AG04450 (cell line): ENCODE measurements at regions not wholly inside any gene's neighbourhood (a gene's known extent, or its start where the extent isn't known, plus 50 kb on each side); places are given as distances from the start of the nearest gene placed in this dataset.
"Not testable (repeated sequence)": the region's sequence is repeated elsewhere in the genome, so short reads cannot be mapped to it uniquely, and the experiment has no call there.

Source experiments
- CTCF ChIA-PET: fragments of 300-600, 350-600 bp; formaldehyde crosslinking; extraction: SDS; loops from one replicate; lab custom pipeline; 2022; ENCODE audit warnings: antibody characterized with exemption, inconsistent platforms; lab: Charles Lee
- POLR2A ChIA-PET: fragments of 350-600 bp; formaldehyde crosslinking; extraction: SDS; loops from one replicate; lab custom pipeline; 2021; ENCODE audit warnings: antibody characterized with exemption, inconsistent platforms; lab: Yijun Ruan, JAX
- DNase-seq: peaks from one replicate; pipeline ENCODE4 v3.0.0-alpha.2; 2011; ENCODE audit warnings: low read depth, low spot score
- H3K27ac ChIP-seq: one replicate; pipeline ENCODE4 v1.5.1; 2012; ENCODE audit warnings: low read depth, low read length, control low read depth
- H3K27me3 ChIP-seq: one replicate; pipeline ENCODE4 v1.6.0; 2012; ENCODE audit warnings: low read length; ENCODE audit not compliant: control insufficient read depth, insufficient read depth
- H3K4me3 ChIP-seq: 2 replicates; pipeline ENCODE4 v1.5.1; 2011; ENCODE audit warnings: mild to moderate bottlenecking, low read depth, low read length, control low read depth
- H3K9me3 ChIP-seq: 2 replicates; pipeline ENCODE4 v1.5.1; 2012; ENCODE audit warnings: low read length; ENCODE audit not compliant: control insufficient read depth, insufficient read depth
- TF ChIP-seq, protein P1 (sequence below): IDR thresholded peaks from 2 replicates; pipeline ENCODE4 v1.5.1; 2011; ENCODE audit warnings: low read depth, low read length, control low read depth, inconsistent platforms

DNA sequence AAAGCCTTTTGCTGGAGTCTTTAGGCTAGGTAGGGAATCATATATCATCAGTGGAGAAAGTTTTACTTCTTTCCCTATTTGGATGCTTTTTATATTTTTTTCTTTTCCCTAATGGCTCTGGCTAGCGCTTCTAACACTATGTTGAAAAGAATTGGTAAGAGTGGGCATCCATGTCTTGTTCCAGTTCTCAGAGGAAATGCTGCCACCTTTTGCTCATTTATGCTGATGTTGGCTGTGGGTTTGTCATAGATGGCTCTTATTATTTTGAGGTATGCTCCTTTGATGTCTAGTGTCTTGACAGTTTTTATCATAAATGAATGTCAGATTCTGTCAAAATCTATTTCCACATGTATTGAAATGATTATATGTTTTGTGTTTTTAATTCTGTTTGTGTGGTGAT lies 1544.1 kb downstream of the REEP3 start:
- H3K27ac ChIP-seq = no peak overlapping the region
- ChIA-PET POLR2A (no interaction called here), CTCF (no interaction called here)
- H3K4me3 ChIP-seq = no peak overlapping the region
- DNase-seq = no peak
- H3K9me3 ChIP-seq = no peaks in the 10 kb centered on the region
- H3K27me3 ChIP-seq = no peaks in the 10 kb centered on the region
- TF ChIP-seq, protein P1, sequence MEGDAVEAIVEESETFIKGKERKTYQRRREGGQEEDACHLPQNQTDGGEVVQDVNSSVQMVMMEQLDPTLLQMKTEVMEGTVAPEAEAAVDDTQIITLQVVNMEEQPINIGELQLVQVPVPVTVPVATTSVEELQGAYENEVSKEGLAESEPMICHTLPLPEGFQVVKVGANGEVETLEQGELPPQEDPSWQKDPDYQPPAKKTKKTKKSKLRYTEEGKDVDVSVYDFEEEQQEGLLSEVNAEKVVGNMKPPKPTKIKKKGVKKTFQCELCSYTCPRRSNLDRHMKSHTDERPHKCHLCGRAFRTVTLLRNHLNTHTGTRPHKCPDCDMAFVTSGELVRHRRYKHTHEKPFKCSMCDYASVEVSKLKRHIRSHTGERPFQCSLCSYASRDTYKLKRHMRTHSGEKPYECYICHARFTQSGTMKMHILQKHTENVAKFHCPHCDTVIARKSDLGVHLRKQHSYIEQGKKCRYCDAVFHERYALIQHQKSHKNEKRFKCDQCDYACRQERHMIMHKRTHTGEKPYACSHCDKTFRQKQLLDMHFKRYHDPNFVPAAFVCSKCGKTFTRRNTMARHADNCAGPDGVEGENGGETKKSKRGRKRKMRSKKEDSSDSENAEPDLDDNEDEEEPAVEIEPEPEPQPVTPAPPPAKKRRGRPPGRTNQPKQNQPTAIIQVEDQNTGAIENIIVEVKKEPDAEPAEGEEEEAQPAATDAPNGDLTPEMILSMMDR = no peak

DNA sequence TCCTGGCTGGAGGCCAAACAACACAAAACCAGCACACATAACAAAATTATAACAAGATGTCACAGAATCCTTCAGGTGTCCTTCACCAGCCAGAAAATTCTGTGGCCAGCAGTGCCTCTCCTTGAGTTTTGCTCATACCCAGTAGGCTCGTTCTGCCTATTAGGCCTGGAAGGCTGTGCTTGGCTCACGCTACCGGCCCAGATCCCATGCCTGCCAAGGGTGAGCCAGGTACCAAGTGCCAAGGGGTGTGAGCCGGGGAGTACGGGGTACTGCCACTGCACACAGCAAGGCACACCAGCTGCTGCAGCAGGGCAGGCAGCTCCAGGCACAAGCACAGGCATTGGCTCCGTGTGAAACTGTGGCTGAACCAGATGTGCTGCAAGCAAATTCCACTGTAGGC lies 1562.0 kb downstream of the REEP3 start:
- H3K27me3 ChIP-seq = no peaks in the 10 kb centered on the region
- POLR2A ChIA-PET = no interaction called here
- H3K27ac ChIP-seq = no peak overlapping the region
- CTCF ChIA-PET = no interaction called here
- no peak for DNase-seq
- peaks cover 29% of the 10 kb centered on the region for H3K9me3 ChIP-seq
- no peak overlapping the region for H3K4me3 ChIP-seq
- TF ChIP-seq, protein P1 = no peak

DNA sequence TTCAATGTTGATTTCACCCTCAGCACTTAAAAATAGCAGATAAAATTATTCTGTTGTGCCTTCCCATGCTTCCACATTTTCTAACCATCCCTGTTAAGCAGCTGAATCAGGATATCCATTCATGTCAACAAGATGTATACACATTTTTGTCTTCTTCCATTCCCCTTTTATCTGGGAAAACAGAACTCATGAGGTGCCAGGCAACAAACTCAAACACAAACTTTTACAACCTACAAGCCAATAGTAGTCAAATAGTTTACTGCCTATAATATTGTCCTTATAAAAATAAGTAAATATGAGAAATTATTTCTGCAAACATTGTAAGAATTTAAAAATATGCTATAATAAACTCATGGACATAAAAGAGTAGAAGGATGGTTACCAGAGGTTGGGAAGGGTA lies 1569.8 kb downstream of the REEP3 start:
- Histone ChIP-seq H3K9me3 (peaks cover 4% of the 10 kb centered on the region; the same call in 1 of the 2 replicates), H3K4me3 (no peak overlapping the region), H3K27me3 (no peaks in the 10 kb centered on the region), H3K27ac (no peak overlapping the region)
- POLR2A ChIA-PET = no interaction called here
- no peak for DNase-seq
- CTCF ChIA-PET = no interaction called here
- TF ChIP-seq, protein P1 = no peak

DNA sequence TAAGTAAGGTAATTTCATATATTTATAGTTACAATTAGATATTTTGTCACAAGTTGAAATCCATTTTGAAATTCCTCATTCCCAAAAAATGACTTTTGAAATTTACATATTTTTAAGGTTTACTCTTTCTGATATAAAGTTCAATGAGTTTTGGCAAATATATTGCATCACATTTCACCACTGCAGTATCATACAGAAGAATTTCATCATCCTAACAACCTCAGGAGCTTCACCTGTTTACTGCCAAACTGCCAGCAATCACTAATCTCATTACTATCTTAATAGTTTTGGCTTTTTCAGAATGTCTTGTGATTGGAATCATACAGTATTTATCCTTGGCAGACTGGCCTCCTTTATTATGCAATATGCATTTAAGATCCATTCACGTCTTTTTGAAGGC lies 1578.9 kb downstream of the REEP3 start:
- DNase-seq = no peak
- Histone ChIP-seq H3K9me3 (peaks cover 6% of the 10 kb centered on the region; the same call in 1 of the 2 replicates), H3K4me3 (no peak overlapping the region), H3K27ac (no peak overlapping the region), H3K27me3 (no peaks in the 10 kb centered on the region)
- ChIA-PET CTCF (no interaction called here), POLR2A (no interaction called here)
- TF ChIP-seq, protein P1 = no peak

DNA sequence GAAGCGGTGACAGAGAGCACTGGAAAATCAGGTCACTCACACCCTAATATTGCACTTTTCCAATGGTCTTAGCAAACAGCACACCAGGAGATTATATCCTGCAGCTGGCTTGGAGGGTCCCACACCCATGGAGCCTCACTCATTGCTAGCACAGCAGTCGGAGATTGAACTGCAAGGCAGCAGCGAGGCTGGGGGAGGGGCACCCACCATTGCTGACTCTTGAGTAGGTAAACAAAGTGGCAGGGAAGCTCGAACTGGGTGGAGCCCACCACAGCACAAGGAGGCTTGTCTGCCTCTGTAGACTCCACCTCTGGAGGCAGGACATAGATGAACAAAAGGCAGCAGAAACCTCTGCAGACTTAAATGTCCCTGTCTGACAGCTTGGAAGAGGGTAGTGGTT lies 1579.7 kb downstream of the REEP3 start:
- H3K4me3 ChIP-seq, H3K27ac ChIP-seq, POLR2A ChIA-PET, CTCF ChIA-PET, DNase-seq, H3K9me3 ChIP-seq, H3K27me3 ChIP-seq: not testable (repeated sequence)

DNA sequence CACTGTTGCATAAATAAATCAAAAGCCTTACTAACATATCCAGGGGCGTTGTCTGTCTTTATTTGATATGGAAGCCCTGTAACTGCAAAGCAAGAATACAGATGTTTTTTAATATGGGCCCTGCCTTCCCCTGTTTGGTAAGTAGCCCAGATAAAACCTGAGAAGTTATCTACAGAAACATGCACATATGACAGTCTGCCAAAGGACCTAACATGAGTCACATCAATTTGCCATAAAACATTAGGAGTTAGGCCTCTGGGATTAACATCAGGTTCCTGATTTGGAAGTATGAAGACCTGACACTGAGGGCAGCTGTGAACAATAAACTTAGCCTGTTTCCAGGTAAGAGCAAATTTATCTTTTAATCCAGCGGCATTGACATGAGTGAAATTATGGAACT lies 1588.8 kb downstream of the REEP3 start:
- CTCF ChIA-PET = no interaction called here

DNA sequence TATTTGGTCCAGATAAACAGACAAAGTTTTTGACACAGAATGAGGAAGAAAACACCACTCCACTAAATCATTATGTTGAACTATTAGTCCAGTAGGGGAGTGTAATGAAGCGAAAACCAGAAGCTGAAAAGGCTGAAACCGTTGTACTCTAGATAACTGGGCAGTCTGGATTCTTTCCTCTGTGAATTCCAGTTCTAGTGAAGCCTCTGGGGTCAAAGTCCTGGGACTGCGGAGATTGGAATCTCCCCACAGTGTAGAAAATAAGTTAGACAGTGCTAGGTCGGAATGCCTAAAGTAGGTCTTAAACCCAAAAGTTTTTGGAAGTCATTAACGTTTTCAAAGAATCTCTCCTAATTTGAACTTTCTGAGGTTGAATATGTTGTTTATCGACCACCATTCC lies 1589.9 kb downstream of the REEP3 start:
- POLR2A ChIA-PET, H3K9me3 ChIP-seq, DNase-seq, H3K27me3 ChIP-seq, CTCF ChIA-PET, H3K4me3 ChIP-seq, H3K27ac ChIP-seq: not testable (repeated sequence)

More for the DNA sequence above, 1588.8 kb downstream of the REEP3 start:
- Histone ChIP-seq H3K27ac (no peak overlapping the region), H3K27me3 (no peaks in the 10 kb centered on the region), H3K9me3 (no peaks in the 10 kb centered on the region; the same call in 1 of the 2 replicates), H3K4me3 (no peak overlapping the region)
- POLR2A ChIA-PET = no interaction called here
- TF ChIP-seq, protein P1 = no peak
- no peak for DNase-seq
